Gastrocnemius medialis (tissue), 4 donors: ENCODE measurements at regions not wholly inside any gene's neighbourhood (a gene's known extent, or its start where the extent isn't known, plus 50 kb on each side); places are given as distances from the start of the nearest gene placed in this dataset.
"Not testable (repeated sequence)": the region's sequence is repeated elsewhere in the genome, so short reads cannot be mapped to it uniquely, and the experiment has no call there.

Experiments
- POLR2A ChIP-seq, 2 donors: fragments of 450-650 bp; IDR thresholded peaks; one replicate each; pipeline ENCODE4 v1.6.1; 2017; ENCODE audit warnings: antibody characterized with exemption in 2 of 2, mild to moderate bottlenecking in 2 of 2, moderate library complexity in 2 of 2
- TF ChIP-seq, protein P1 (sequence below), 5 experiments: fragments of 450-650 bp in 3 of 5; fragments of 200-600 bp in 2 of 5; sonication (generic) in 2 of 5; IDR thresholded peaks in 4 of 5; conservative IDR thresholded peaks in 1 of 5; 1 replicate in 4 of 5; 2 replicates in 1 of 5; pipeline ENCODE4 v1.5.1; 2016 to 2019; ENCODE audit warnings: antibody characterized with exemption in 5 of 5, mild to moderate bottlenecking in 3 of 5, moderate library complexity in 3 of 5

DNA sequence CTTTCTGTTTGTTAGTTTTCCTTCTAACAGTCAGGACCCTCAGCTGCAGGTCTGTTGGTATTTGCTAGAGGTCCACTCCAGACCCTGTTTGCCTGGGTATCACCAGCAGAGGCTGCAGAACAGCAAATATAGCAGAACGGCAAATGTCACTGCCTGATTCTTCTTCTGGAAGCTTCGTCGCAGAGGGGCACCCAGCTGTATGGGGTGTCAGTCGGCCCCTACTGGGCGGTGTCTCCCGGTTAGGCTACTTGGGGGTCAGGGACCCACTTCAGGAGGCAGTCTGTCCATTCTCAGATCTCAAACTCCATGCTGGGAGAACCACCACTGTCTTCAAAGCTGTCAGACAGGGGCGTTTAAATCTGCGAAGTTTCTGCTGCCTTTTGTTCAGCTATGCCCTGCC, 448.6 kb upstream of the UBE2E3 start:
- TF ChIP-seq, protein P1, sequence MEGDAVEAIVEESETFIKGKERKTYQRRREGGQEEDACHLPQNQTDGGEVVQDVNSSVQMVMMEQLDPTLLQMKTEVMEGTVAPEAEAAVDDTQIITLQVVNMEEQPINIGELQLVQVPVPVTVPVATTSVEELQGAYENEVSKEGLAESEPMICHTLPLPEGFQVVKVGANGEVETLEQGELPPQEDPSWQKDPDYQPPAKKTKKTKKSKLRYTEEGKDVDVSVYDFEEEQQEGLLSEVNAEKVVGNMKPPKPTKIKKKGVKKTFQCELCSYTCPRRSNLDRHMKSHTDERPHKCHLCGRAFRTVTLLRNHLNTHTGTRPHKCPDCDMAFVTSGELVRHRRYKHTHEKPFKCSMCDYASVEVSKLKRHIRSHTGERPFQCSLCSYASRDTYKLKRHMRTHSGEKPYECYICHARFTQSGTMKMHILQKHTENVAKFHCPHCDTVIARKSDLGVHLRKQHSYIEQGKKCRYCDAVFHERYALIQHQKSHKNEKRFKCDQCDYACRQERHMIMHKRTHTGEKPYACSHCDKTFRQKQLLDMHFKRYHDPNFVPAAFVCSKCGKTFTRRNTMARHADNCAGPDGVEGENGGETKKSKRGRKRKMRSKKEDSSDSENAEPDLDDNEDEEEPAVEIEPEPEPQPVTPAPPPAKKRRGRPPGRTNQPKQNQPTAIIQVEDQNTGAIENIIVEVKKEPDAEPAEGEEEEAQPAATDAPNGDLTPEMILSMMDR (IDR thresholded peaks at IDR 0.05 in 4 of 5, conservative IDR thresholded peaks at IDR 0.05 in 1 of 5): not testable (repeated sequence)
- TF ChIP-seq POLR2A (IDR thresholded peaks at IDR 0.05): not testable (repeated sequence)
